NT2/D1 (cell line): ENCODE measurements at regions not wholly inside any gene's neighbourhood (a gene's known extent, or its start where the extent isn't known, plus 50 kb on each side); places are given as distances from the start of the nearest gene placed in this dataset.
"Not testable (repeated sequence)": the region's sequence is repeated elsewhere in the genome, so short reads cannot be mapped to it uniquely, and the experiment has no call there.

Experiments
- DNase-seq: peaks from one replicate; pipeline ENCODE4 v3.0.0-alpha.2; 2011; ENCODE audit warnings: low read depth, low spot score
- H3K27me3 ChIP-seq: 2 replicates; pipeline ENCODE4 v1.6.0; 2011; ENCODE audit warnings: mild to moderate bottlenecking; ENCODE audit not compliant: insufficient read length, insufficient read depth
- H3K36me3 ChIP-seq: 2 replicates; pipeline ENCODE4 v1.6.1; 2011; ENCODE audit warnings: mild to moderate bottlenecking, low read length, mixed read lengths; ENCODE audit not compliant: insufficient read depth, insufficient read length
- H3K4me1 ChIP-seq: 2 replicates; pipeline ENCODE4 v1.5.1; 2011; ENCODE audit not compliant: insufficient read depth, insufficient read length
- H3K4me3 ChIP-seq: 2 replicates; pipeline ENCODE4 v1.5.1; 2011; ENCODE audit warnings: low read depth; ENCODE audit not compliant: insufficient read length
- H3K9ac ChIP-seq: 2 replicates; pipeline ENCODE4 v1.6.0; 2011; ENCODE audit warnings: low read depth; ENCODE audit not compliant: insufficient read length
- H3K9me3 ChIP-seq: 2 replicates; pipeline ENCODE4 v1.5.1; 2011; ENCODE audit warnings: mild to moderate bottlenecking, low read length; ENCODE audit not compliant: insufficient read depth
- SUZ12 ChIP-seq: IDR thresholded peaks from 2 replicates; pipeline ENCODE4 v1.6.1; 2011; ENCODE audit not compliant: insufficient read length, insufficient read depth; ENCODE audit errors: extremely low read depth
- YY1 ChIP-seq: IDR thresholded peaks from 2 replicates; pipeline ENCODE4 v1.6.1; 2011; ENCODE audit not compliant: insufficient read length, insufficient read depth
- ZNF274 ChIP-seq: IDR thresholded peaks from 2 replicates; pipeline ENCODE4 v1.6.1; 2011; ENCODE audit warnings: mild to moderate bottlenecking, low read depth, low read length

DNA sequence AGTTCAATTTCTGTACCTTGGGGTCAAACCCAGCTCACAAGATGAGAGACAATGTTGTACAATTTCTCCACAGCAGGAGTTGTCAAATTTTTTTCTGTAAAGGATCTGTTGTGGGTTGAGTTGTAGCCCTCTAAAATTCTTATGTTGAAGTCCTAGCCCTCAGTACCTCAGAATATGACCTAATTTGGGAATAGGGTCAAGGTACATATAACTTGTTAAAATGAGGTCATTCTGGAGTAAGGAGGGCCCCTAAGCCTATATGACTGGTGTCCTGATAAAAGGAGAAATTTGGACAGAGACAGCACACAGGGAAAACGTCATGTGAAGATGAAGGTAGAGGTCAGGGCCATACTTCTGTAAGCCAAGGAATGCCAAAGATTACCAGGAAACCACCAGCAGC, 264.9 kb downstream of the TTC8 start:
- Histone ChIP-seq H3K36me3 (no peaks in the 10 kb centered on the region), H3K4me3 (no peak overlapping the region), H3K9ac (no peak overlapping the region), H3K9me3 (peaks cover 8% of the 10 kb centered on the region; the same call in 1 of the 2 replicates), H3K27me3 (no peaks in the 10 kb centered on the region), H3K4me1 (no peaks in the 10 kb centered on the region)
- DNase-seq: no peak
- no peak for TF ChIP-seq ZNF274
- no peak for TF ChIP-seq YY1
- TF ChIP-seq SUZ12: no peak

DNA sequence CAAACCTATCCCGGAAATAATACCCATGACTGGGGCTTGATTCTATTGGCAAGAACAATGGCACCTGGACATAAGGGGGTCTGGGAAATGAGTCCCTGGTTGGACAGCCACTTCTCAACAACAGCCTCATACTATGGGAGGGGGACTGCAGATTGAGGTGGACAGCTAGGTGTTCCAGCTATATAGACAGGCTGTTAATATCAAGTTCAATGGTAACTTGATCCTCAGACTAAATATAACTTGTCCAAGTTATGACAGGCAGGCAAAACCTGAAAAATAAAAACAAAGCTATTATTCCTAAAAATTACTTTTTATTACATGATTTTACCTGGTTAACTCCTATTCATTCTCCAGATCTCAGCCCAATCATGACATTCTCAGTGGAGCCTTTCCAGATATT, 267.3 kb downstream of the TTC8 start:
- H3K9ac ChIP-seq: no peak overlapping the region
- no peaks in the 10 kb centered on the region for H3K36me3 ChIP-seq
- TF ChIP-seq SUZ12: no peak
- TF ChIP-seq ZNF274: no peak
- TF ChIP-seq YY1: no peak
- peaks cover 8% of the 10 kb centered on the region; the same call in 1 of the 2 replicates for H3K9me3 ChIP-seq
- H3K4me1 ChIP-seq: no peaks in the 10 kb centered on the region
- H3K27me3 ChIP-seq: no peaks in the 10 kb centered on the region
- H3K4me3 ChIP-seq: no peak overlapping the region
- DNase-seq: no peak

- no peak overlapping the region for H3K9ac ChIP-seq
- H3K9me3 ChIP-seq: peaks cover 8% of the 10 kb centered on the region; the same call in 1 of the 2 replicates
- H3K36me3 ChIP-seq: no peaks in the 10 kb centered on the region
- no peaks in the 10 kb centered on the region for H3K27me3 ChIP-seq
- no peak for DNase-seq
- H3K4me3 ChIP-seq: no peak overlapping the region
- TF ChIP-seq SUZ12 (no peak), YY1 (no peak), ZNF274 (no peak)
- H3K4me1 ChIP-seq: no peaks in the 10 kb centered on the region
Measured at GRCh38 chr14:89093083-89093730, 268.8 kb downstream of the TTC8 start.

GRCh38 chr14:89095036-89095435, 270.6 kb downstream of the TTC8 start:
- Histone ChIP-seq H3K27me3 (no peaks in the 10 kb centered on the region), H3K36me3 (no peaks in the 10 kb centered on the region), H3K4me3 (no peak overlapping the region), H3K4me1 (no peaks in the 10 kb centered on the region), H3K9me3 (peaks cover 8% of the 10 kb centered on the region; the same call in 1 of the 2 replicates), H3K9ac (no peak overlapping the region)
- DNase-seq: no peak
- TF ChIP-seq YY1: no peak
- no peak for TF ChIP-seq ZNF274
- no peak for TF ChIP-seq SUZ12

DNA sequence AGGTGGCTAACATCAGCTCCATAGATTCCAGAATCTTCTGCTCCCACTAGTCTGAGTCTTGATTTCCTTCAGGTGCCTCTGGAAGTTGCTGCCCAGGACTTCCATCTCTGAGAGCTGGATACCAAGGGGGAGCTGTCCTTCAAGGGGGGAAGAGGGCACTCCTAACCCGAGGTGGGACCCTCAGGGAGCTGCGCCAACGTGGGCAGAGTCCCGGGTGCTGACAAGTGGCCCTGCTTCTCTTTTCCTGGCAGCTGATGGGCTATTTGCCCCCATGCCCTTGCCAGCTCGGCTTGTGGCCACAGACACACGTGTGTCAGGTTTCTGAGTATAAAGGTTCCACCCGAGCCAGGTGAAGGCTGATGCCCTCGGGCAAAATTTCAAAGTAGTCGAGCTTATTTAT, 272.5 kb downstream of the TTC8 start:
- no peak for DNase-seq
- no peaks in the 10 kb centered on the region for H3K27me3 ChIP-seq
- H3K4me1 ChIP-seq: no peaks in the 10 kb centered on the region
- H3K9ac ChIP-seq: no peak overlapping the region
- no peaks in the 10 kb centered on the region for H3K36me3 ChIP-seq
- no peak overlapping the region for H3K4me3 ChIP-seq
- H3K9me3 ChIP-seq: peaks cover 8% of the 10 kb centered on the region; the same call in 1 of the 2 replicates
- TF ChIP-seq YY1 (no peak), SUZ12 (no peak), ZNF274 (no peak)

DNA sequence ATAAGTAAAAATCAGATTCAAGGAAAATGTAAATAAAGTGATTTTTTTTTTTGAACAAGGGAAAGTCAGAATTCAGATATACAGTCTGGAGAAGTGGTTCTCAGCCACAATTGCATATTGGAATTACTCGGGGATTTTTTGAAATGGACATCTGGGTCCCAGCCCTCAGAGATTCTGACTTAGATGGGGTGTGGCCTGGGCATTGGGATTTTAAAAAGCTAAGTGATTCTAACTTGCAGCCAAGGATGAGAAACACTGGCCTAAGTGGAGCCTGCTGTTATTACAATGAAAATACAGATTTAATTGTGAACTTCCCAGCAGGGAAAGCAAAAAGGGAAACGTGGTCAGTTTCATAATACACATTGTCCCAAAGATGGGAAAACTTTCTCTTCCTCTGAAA, 273.8 kb downstream of the TTC8 start:
- Histone ChIP-seq H3K27me3 (no peaks in the 10 kb centered on the region), H3K9me3 (no peaks in the 10 kb centered on the region), H3K4me1 (no peaks in the 10 kb centered on the region), H3K9ac (no peak overlapping the region), H3K4me3 (no peak overlapping the region), H3K36me3 (no peaks in the 10 kb centered on the region)
- DNase-seq: no peak
- TF ChIP-seq ZNF274 (no peak), YY1 (no peak), SUZ12 (no peak)

DNA sequence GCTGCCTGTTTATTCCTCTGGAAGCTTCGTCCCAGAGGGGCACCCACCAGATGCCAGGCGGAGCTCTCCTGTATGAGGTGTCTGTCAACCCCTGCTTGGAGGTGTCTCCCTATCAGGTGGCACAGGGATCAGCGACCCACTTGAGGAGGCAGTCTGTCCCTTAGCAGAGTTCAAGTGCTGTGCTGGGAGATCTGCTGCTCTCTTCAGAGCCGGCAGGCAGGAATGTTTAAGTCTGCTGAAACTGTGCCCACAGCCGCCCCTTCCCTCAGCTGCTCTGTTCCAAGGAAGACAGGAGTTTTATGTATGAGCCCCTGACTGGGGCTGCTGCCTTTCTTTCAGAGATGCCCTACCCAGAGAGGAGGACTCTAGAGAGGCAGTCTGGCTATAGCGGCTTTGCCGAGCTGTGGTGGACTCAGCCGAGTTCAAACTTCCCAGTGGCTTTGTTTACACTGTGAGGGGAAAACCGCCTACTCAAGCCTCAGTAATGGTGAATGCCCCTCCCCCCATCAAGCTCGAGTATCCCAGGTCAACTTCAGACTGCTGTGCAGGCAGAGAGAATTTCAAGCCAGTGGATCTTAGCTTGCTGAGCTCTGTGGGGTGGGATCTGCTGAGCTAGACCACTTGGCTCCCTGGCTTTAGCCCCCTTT, 279.8 kb downstream of the TTC8 start:
- not testable (repeated sequence) for H3K36me3 ChIP-seq, H3K4me1 ChIP-seq, H3K4me3 ChIP-seq, DNase-seq, H3K27me3 ChIP-seq, H3K9ac ChIP-seq, H3K9me3 ChIP-seq

DNA sequence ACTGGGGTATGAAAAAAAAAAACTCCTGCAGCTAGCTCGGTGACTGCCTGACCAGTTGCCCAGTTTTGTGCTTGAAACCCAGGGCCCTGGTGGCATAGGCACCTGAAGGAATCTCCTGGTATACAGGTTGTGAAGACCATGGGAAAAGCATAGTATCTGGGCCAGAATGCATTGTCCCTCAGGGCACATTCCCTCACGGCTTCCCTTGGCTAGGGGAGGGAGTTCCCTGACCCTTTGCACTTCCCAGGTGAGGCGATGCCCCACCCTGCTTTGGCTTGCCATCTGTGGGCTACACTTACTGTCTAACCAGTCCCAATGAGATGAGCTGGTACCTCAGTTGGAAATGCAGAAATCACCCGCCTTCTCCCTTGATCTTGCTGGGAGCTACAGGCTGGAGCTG, 280.4 kb downstream of the TTC8 start:
- H3K36me3 ChIP-seq, H3K4me1 ChIP-seq, H3K27me3 ChIP-seq, DNase-seq, H3K9ac ChIP-seq, H3K4me3 ChIP-seq, H3K9me3 ChIP-seq: not testable (repeated sequence)
